ENCODE measurements at regions not wholly inside any gene's neighbourhood (a gene's known extent, or its start where the extent isn't known, plus 50 kb on each side); places are given as distances from the start of the nearest gene placed in this dataset.

- DNase-seq (ENCODE audit: low read depth), result no peak
- no peaks in the 10 kb centered on the region for H3K27me3 ChIP-seq (ENCODE audit: control insufficient read depth, insufficient read depth, low read length)
- H3K4me3 ChIP-seq (ENCODE audit: low read depth, low read length), result no peak overlapping the region
- no peaks in the 10 kb centered on the region for H3K36me3 ChIP-seq (ENCODE audit: control insufficient read depth, insufficient read depth, low read length)
- TF ChIP-seq CTCF (IDR thresholded peaks at IDR 0.05; ENCODE audit: insufficient read depth, low read length, poor library complexity, severe bottlenecking), result no peak
Measured at GRCh38 chr15:39159833-39160232, 421.0 kb upstream of the THBS1 start.

- no peak for DNase-seq (ENCODE audit: low read depth)
- Histone ChIP-seq H3K27me3 (ENCODE audit: control insufficient read depth, insufficient read depth, low read length) (no peaks in the 10 kb centered on the region), H3K4me3 (ENCODE audit: low read depth, low read length) (no peak overlapping the region), H3K36me3 (ENCODE audit: control insufficient read depth, insufficient read depth, low read length) (no peaks in the 10 kb centered on the region)
- no peak for TF ChIP-seq CTCF (IDR thresholded peaks at IDR 0.05; ENCODE audit: insufficient read depth, low read length, poor library complexity, severe bottlenecking)
Measured at GRCh38 chr15:39161096-39161495, 419.8 kb upstream of the THBS1 start.

- Histone ChIP-seq H3K4me3 (ENCODE audit: low read depth, low read length) (no peak overlapping the region), H3K36me3 (ENCODE audit: control insufficient read depth, insufficient read depth, low read length) (no peaks in the 10 kb centered on the region), H3K27me3 (ENCODE audit: control insufficient read depth, insufficient read depth, low read length) (no peaks in the 10 kb centered on the region)
- DNase-seq (ENCODE audit: low read depth), result no peak
- TF ChIP-seq CTCF (IDR thresholded peaks at IDR 0.05; ENCODE audit: insufficient read depth, low read length, poor library complexity, severe bottlenecking), result no peak
Measured at GRCh38 chr15:39165020-39165706, 415.7 kb upstream of the THBS1 start.

- Histone ChIP-seq H3K4me3 (ENCODE audit: low read depth, low read length) (no peak overlapping the region), H3K36me3 (ENCODE audit: control insufficient read depth, insufficient read depth, low read length) (no peaks in the 10 kb centered on the region), H3K27me3 (ENCODE audit: control insufficient read depth, insufficient read depth, low read length) (no peaks in the 10 kb centered on the region)
- no peak for TF ChIP-seq CTCF (IDR thresholded peaks at IDR 0.05; ENCODE audit: insufficient read depth, low read length, poor library complexity, severe bottlenecking)
- DNase-seq (ENCODE audit: low read depth), result no peak
Measured at GRCh38 chr15:39167164-39168058, 413.5 kb upstream of the THBS1 start.

- H3K4me3 ChIP-seq (ENCODE audit: low read depth, low read length), result no peak overlapping the region
- no peaks in the 10 kb centered on the region for H3K27me3 ChIP-seq (ENCODE audit: control insufficient read depth, insufficient read depth, low read length)
- peak; percentile 46 for TF ChIP-seq CTCF (IDR thresholded peaks at IDR 0.05; ENCODE audit: insufficient read depth, low read length, poor library complexity, severe bottlenecking)
- H3K36me3 ChIP-seq (ENCODE audit: control insufficient read depth, insufficient read depth, low read length), result no peaks in the 10 kb centered on the region
- peak; percentile 92 for DNase-seq (ENCODE audit: low read depth)
Measured at GRCh38 chr15:39171944-39172368, 408.9 kb upstream of the THBS1 start.

Measured in kidney epithelial cell (primary cell).